ENCODE measurements at regions not wholly inside any gene's neighbourhood (a gene's known extent, or its start where the extent isn't known, plus 50 kb on each side); places are given as distances from the start of the nearest gene placed in this dataset.
A peak's percentile ranks its signal among the peaks of the same experiment; 100 is the strongest.

GRCh38 chr18:66735933-66736332 lies 132.0 kb upstream of the CDH19 start:
- TF ChIP-seq REST (IDR thresholded peaks at IDR 0.05; ENCODE audit: insufficient replicate concordance, low read depth) (no peak), SPI1 (IDR thresholded peaks at IDR 0.05; ENCODE audit: borderline replicate concordance, low read depth) (peak; percentile 15; the same call in 1 of the 2 replicates)
- DNase-seq (ENCODE audit: low read depth in 1 of 2, low spot score in 1 of 2): no peak
- Histone ChIP-seq H3K4me3 (replicated peaks; ENCODE audit: insufficient read depth, low read length) (no peak overlapping the region), H3K27ac (replicated peaks) (no peak overlapping the region), H3K27me3 (ENCODE audit: insufficient read depth, poor library complexity, severe bottlenecking) (no peaks in the 10 kb centered on the region)

- Histone ChIP-seq H3K4me3 (replicated peaks; ENCODE audit: insufficient read depth, low read length) (no peak overlapping the region), H3K27me3 (ENCODE audit: insufficient read depth, poor library complexity, severe bottlenecking) (no peaks in the 10 kb centered on the region), H3K27ac (replicated peaks) (no peak overlapping the region)
- TF ChIP-seq GABPA (IDR thresholded peaks at IDR 0.05; ENCODE audit: low read depth) (no peak), CTCF (IDR thresholded peaks at IDR 0.05; ENCODE audit: insufficient read depth, low read length) (no peak), SPI1 (IDR thresholded peaks at IDR 0.05; ENCODE audit: borderline replicate concordance, low read depth) (no peak)
- no peak for DNase-seq (ENCODE audit: low read depth in 1 of 2, low spot score in 1 of 2)
Observed at GRCh38 chr18:66734451-66734850, 130.6 kb upstream of the CDH19 start.

GRCh38 chr18:66731890-66732289 lies 128.0 kb upstream of the CDH19 start:
- no peak overlapping the region for H3K27ac ChIP-seq (replicated peaks)
- TF ChIP-seq POLR2AphosphoS5 (IDR thresholded peaks at IDR 0.05; ENCODE audit: low read depth): no peak
- no peak for TF ChIP-seq GABPA (IDR thresholded peaks at IDR 0.05; ENCODE audit: low read depth)
- TF ChIP-seq REST (IDR thresholded peaks at IDR 0.05; ENCODE audit: insufficient replicate concordance, low read depth): no peak
- no peak for TF ChIP-seq CTCF (IDR thresholded peaks at IDR 0.05; ENCODE audit: insufficient read depth, low read length)
- DNase-seq (ENCODE audit: low read depth in 1 of 2, low spot score in 1 of 2): no peak
- no peaks in the 10 kb centered on the region for H3K27me3 ChIP-seq (ENCODE audit: insufficient read depth, poor library complexity, severe bottlenecking)
- H3K4me3 ChIP-seq (replicated peaks; ENCODE audit: insufficient read depth, low read length): no peak overlapping the region

- TF ChIP-seq POLR2AphosphoS5 (IDR thresholded peaks at IDR 0.05; ENCODE audit: low read depth) (no peak), CTCF (IDR thresholded peaks at IDR 0.05; ENCODE audit: insufficient read depth, low read length) (no peak), REST (IDR thresholded peaks at IDR 0.05; ENCODE audit: insufficient replicate concordance, low read depth) (no peak), SPI1 (IDR thresholded peaks at IDR 0.05; ENCODE audit: borderline replicate concordance, low read depth) (no peak), GABPA (IDR thresholded peaks at IDR 0.05; ENCODE audit: low read depth) (no peak)
- H3K4me3 ChIP-seq (replicated peaks; ENCODE audit: insufficient read depth, low read length): no peak overlapping the region
- DNase-seq (ENCODE audit: low read depth in 1 of 2, low spot score in 1 of 2): no peak
Observed at GRCh38 chr18:66729442-66730239, 125.8 kb upstream of the CDH19 start.

More at GRCh38 chr18:66729442-66730239, 125.8 kb upstream of the CDH19 start:
- Histone ChIP-seq H3K27ac (replicated peaks) (no peak overlapping the region), H3K27me3 (ENCODE audit: insufficient read depth, poor library complexity, severe bottlenecking) (no peaks in the 10 kb centered on the region)
